Vagina (tissue), 2 donors: ENCODE measurements at regions not wholly inside any gene's neighbourhood (a gene's known extent, or its start where the extent isn't known, plus 50 kb on each side); places are given as distances from the start of the nearest gene placed in this dataset.

Experiments used
- POLR2A ChIP-seq, 2 donors: fragments of 450-650 bp; IDR thresholded peaks; one replicate each; pipeline ENCODE4 v1.6.1; 2017; ENCODE audit warnings: antibody characterized with exemption in 2 of 2, mild to moderate bottlenecking in 2 of 2, moderate library complexity in 2 of 2
- POLR2AphosphoS5 ChIP-seq, 2 donors: sonication (generic); formaldehyde crosslinking; IDR thresholded peaks; one replicate each; pipeline ENCODE4 v1.9.0; 2017; ENCODE audit warnings: antibody characterized with exemption in 2 of 2, mild to moderate bottlenecking in 2 of 2, low read depth in 1 of 2; ENCODE audit not compliant: insufficient read depth in 1 of 2
- TF ChIP-seq, protein P1 (sequence below), 3 experiments: fragments of 450-650 bp in 2 of 3; fragments of 200-600 bp in 1 of 3; sonication (generic) in 1 of 3; IDR thresholded peaks; one replicate each; pipeline ENCODE4 v1.5.1; 2017 to 2019; ENCODE audit warnings: antibody characterized with exemption in 3 of 3, mild to moderate bottlenecking in 2 of 3, moderate library complexity in 2 of 3

DNA sequence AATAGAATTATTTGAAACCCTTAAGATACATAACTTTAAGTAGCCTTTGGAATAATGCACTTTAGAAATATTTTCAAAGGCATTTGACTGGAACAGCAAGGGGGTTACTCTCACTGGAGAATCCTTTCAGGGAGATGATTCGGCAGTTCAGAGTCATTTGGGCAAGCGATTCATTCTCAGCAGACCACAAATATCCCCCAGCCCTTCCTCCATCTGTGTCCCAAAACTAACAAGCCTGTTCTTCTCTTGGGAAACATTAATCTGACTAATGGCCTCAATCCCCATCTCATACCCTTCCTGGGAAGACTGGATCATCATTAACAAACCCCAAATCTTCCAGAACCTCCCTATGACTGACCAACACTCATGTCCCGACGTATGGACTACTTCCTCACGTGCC is 65.8 kb upstream of the S1PR3 start:
- TF ChIP-seq, protein P1, sequence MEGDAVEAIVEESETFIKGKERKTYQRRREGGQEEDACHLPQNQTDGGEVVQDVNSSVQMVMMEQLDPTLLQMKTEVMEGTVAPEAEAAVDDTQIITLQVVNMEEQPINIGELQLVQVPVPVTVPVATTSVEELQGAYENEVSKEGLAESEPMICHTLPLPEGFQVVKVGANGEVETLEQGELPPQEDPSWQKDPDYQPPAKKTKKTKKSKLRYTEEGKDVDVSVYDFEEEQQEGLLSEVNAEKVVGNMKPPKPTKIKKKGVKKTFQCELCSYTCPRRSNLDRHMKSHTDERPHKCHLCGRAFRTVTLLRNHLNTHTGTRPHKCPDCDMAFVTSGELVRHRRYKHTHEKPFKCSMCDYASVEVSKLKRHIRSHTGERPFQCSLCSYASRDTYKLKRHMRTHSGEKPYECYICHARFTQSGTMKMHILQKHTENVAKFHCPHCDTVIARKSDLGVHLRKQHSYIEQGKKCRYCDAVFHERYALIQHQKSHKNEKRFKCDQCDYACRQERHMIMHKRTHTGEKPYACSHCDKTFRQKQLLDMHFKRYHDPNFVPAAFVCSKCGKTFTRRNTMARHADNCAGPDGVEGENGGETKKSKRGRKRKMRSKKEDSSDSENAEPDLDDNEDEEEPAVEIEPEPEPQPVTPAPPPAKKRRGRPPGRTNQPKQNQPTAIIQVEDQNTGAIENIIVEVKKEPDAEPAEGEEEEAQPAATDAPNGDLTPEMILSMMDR (IDR thresholded peaks at IDR 0.05) = no peak
- TF ChIP-seq POLR2AphosphoS5 (IDR thresholded peaks at IDR 0.05; ENCODE audit: insufficient read depth in 1 of 2, low read depth in 1 of 2) (no peak), POLR2A (IDR thresholded peaks at IDR 0.05) (no peak)
